Upper lobe of right lung (tissue), 1 donor: ENCODE measurements at regions not wholly inside any gene's neighbourhood (a gene's known extent, or its start where the extent isn't known, plus 50 kb on each side); places are given as distances from the start of the nearest gene placed in this dataset.
"Not testable (repeated sequence)": the region's sequence is repeated elsewhere in the genome, so short reads cannot be mapped to it uniquely, and the experiment has no call there.

ENCODE experiments used
- ATAC-seq: fragments of 200-7000 bp; cut with Tn5 transposase; one replicate; pipeline ENCODE4 v1.9.1; 2020; ENCODE audit warnings: mild to moderate bottlenecking, moderate library complexity
- DNase-seq: peaks from one replicate; pipeline ENCODE4 v3.0.0-alpha.2; 2020
- H3K27ac ChIP-seq: fragments of 200-600 bp; one replicate; pipeline ENCODE4 v1.8.0; 2022
- H3K27me3 ChIP-seq: fragments of 200-600 bp; one replicate; pipeline ENCODE4 v1.8.0; 2022; ENCODE audit warnings: mild to moderate bottlenecking
- H3K36me3 ChIP-seq: fragments of 200-600 bp; one replicate; pipeline ENCODE4 v1.8.0; 2022
- H3K4me1 ChIP-seq: fragments of 200-600 bp; one replicate; pipeline ENCODE4 v1.8.0; 2022
- H3K4me3 ChIP-seq: fragments of 200-600 bp; one replicate; pipeline ENCODE4 v1.8.0; 2022; ENCODE audit warnings: mild to moderate bottlenecking
- H3K9me3 ChIP-seq: fragments of 200-600 bp; one replicate; pipeline ENCODE4 v1.8.0; 2022
- intact Hi-C: fragments of 100-400 bp; cut with DNase I; formaldehyde crosslinking; loops from one replicate; pipeline ENCODE4 v1.11.0; 2022
- TF ChIP-seq, protein P1 (sequence below): fragments of 200-600 bp; IDR thresholded peaks from one replicate; pipeline ENCODE4 v1.8.0; 2022; ENCODE audit warnings: antibody characterized with exemption
- donor health status: DM: no; HTN: yes; CAD: no; lungs with severe emphysema.

GRCh38 chr2:194883711-194884110 lies 773.3 kb upstream of the SLC39A10 start:
- Histone ChIP-seq H3K36me3 (no peaks in the 10 kb centered on the region), H3K4me3 (no peak overlapping the region), H3K4me1 (no peaks in the 10 kb centered on the region), H3K27me3 (no peaks in the 10 kb centered on the region), H3K9me3 (no peaks in the 10 kb centered on the region), H3K27ac (no peak overlapping the region)
- DNase-seq = no peak
- ATAC-seq = no peak
- TF ChIP-seq, protein P1, sequence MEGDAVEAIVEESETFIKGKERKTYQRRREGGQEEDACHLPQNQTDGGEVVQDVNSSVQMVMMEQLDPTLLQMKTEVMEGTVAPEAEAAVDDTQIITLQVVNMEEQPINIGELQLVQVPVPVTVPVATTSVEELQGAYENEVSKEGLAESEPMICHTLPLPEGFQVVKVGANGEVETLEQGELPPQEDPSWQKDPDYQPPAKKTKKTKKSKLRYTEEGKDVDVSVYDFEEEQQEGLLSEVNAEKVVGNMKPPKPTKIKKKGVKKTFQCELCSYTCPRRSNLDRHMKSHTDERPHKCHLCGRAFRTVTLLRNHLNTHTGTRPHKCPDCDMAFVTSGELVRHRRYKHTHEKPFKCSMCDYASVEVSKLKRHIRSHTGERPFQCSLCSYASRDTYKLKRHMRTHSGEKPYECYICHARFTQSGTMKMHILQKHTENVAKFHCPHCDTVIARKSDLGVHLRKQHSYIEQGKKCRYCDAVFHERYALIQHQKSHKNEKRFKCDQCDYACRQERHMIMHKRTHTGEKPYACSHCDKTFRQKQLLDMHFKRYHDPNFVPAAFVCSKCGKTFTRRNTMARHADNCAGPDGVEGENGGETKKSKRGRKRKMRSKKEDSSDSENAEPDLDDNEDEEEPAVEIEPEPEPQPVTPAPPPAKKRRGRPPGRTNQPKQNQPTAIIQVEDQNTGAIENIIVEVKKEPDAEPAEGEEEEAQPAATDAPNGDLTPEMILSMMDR = no peak
- intact Hi-C loops = no loop called here

GRCh38 chr2:194870974-194871535 lies 786.0 kb upstream of the SLC39A10 start:
- Histone ChIP-seq H3K9me3 (no peaks in the 10 kb centered on the region), H3K27ac (no peak overlapping the region), H3K36me3 (no peaks in the 10 kb centered on the region), H3K27me3 (no peaks in the 10 kb centered on the region), H3K4me1 (no peaks in the 10 kb centered on the region), H3K4me3 (no peak overlapping the region)
- TF ChIP-seq, protein P1 = no peak
- DNase-seq (no peak), ATAC-seq (no peak)
- intact Hi-C loops = no loop called here

DNA sequence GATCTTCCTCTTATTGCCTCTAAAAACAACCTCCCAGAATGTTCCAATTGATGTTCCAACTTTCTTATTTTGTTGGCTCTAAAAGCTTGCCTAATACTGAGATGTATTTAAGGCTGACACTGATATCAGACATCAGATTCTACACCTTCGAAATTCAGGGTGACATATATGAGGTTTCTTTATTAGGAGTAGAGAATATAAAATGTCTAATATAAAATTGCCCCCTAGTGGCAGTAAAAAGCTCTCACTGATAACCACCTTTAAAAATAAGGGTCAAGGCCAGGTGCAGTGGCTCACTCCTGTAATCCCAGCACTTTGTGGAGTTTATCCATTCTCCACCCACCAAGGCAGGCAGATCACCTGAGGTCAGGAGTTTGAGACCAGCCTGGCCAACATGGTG lies 789.7 kb upstream of the SLC39A10 start:
- intact Hi-C loops = no loop called here
- no peak for DNase-seq

DNA sequence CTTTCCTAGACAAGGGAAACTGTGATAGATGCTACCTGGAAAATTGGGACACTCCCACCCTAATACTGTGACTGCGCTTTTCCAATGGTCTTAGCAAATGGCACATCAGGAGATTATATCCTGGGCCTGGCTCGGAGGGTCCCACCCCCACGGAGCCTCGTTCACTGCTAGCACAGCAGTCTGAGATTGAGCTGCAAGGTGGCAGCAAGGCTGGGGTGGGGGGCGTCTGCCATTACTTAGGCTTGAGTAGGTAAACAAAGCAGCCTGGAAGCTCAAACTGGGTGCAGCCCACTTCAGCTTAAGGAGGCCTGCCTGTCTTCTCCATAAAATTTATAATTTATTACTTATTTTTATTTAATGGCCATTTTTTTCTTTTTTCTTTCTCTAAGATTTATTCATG lies 802.1 kb upstream of the SLC39A10 start:
- Histone ChIP-seq H3K4me3 (no peak overlapping the region), H3K36me3 (no peaks in the 10 kb centered on the region), H3K27me3 (no peaks in the 10 kb centered on the region), H3K27ac (no peak overlapping the region), H3K9me3 (no peaks in the 10 kb centered on the region), H3K4me1 (no peaks in the 10 kb centered on the region)
- intact Hi-C loops = no loop called here
- ATAC-seq (no peak), DNase-seq (no peak)
- TF ChIP-seq, protein P1 = no peak

More for the DNA sequence above, 789.7 kb upstream of the SLC39A10 start:
- Histone ChIP-seq H3K4me3 (no peak overlapping the region), H3K4me1 (no peaks in the 10 kb centered on the region), H3K27ac (no peak overlapping the region), H3K9me3 (no peaks in the 10 kb centered on the region), H3K36me3 (no peaks in the 10 kb centered on the region), H3K27me3 (no peaks in the 10 kb centered on the region)
- no peak for ATAC-seq
- TF ChIP-seq, protein P1 = peak; percentile 37

DNA sequence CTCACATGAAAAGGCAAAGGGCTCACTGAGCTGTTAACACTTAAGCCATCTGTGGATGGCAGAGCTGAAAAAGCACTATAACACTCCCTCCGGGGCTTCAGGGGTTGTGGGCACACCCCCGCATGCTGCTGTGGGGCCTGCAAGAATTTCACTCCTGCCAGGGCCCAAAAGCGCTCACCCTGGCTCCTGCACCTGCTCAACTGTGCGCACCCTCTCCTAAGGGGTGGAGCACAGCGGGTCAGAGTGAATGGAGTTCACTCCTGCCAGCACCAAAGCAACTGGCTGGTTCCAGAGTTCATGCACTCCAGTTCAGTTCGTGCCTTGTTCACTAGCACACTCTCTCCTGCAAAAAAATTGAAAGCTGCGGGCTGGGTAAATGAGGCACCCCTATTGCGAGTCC lies 814.2 kb upstream of the SLC39A10 start:
- Histone ChIP-seq H3K4me3 (no peak overlapping the region), H3K4me1 (no peaks in the 10 kb centered on the region), H3K27me3 (no peaks in the 10 kb centered on the region), H3K9me3 (no peaks in the 10 kb centered on the region), H3K36me3 (no peaks in the 10 kb centered on the region), H3K27ac (no peak overlapping the region)
- TF ChIP-seq, protein P1 = no peak
- DNase-seq = no peak
- intact Hi-C loops = no loop called here
- no peak for ATAC-seq

- ATAC-seq, H3K9me3 ChIP-seq, H3K4me3 ChIP-seq, H3K27ac ChIP-seq, H3K4me1 ChIP-seq, H3K36me3 ChIP-seq, H3K27me3 ChIP-seq, DNase-seq, intact Hi-C loops: not testable (repeated sequence)
These were observed 822.7 kb upstream of the SLC39A10 start for GRCh38 chr2:194834371-194834770.
